ENCODE measurements at regions not wholly inside any gene's neighbourhood (a gene's known extent, or its start where the extent isn't known, plus 50 kb on each side); places are given as distances from the start of the nearest gene placed in this dataset.
"Not testable (repeated sequence)": the region's sequence is repeated elsewhere in the genome, so short reads cannot be mapped to it uniquely, and the experiment has no call there.

DNA sequence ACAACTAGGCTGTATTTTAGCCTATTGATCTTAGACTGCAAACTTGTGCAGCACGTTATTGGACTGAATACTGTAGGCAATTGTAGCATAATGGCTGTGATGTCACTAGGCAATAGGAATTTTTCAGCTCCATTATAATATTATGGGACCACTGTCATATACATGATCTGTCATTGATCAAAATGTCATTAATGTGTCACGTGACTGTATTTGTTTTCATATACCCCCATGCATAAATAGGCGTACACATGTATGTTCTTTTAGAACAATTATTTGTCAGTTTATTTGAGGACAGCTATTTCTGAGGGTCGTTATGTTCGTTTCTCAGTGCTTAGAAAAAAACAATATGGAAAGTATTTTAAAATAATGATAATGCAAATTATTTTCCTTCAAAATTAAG is 111.9 kb upstream of the CDH2 start:
- no peak for DNase-seq

DNA sequence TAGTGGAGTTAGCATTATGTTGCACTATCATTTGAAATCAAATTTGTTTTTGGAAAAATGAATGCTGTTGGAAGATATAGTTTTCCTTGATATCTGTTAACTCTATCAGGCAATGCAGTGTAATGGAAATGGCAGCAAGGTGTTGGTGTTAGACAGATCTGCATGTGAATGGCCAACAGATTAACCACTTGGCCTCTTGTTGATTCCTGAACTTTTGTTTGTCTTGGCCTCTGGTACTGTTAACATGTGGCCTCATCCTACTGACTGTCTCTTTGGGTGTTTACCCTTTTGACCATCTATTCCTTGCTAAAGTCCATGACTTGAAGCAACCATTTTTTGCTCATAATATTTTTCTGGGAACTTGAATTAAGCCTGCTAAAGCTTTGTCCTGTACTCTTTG is 110.2 kb upstream of the CDH2 start:
- DNase-seq, result peak in 1 of 3 donors; percentile 6

DNA sequence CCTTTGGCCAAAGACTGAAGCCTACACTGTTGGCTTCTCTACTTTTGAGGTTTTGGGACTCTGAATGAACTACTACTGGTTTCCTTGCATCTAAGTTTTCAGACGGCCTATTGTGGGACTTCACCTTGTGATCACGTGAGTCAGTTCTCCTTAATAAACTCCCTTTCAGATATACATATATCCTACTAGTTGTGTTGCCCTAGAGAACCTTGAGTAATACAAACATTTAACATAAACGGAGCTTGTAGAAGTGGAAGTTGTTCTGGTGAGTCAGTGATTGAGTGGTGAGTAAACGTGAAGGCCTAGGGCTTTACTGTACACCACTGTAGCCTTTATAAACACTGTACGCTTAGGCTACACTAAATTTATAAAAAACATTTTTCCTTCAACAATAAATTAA is 107.2 kb upstream of the CDH2 start:
- no peak for DNase-seq

DNA sequence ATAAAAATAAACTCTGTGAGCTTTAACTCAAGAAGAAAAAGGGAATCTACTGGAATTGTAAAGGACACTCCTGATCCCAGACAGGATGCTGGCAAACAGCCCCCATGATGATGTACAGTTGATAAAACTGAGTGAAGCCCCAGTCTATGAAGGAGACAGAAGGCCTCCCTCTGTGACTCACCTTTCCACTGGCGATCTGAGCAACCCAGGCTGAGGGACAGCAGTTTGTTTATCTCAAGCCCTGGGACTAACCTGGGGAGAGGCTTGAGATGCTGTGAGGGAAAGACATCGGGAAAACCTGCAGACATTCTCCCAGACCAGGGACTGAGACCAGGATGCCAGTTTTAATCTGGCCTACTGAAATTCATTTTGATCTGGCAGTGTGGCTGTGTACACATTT is 104.5 kb upstream of the CDH2 start:
- DNase-seq, result no peak

DNA sequence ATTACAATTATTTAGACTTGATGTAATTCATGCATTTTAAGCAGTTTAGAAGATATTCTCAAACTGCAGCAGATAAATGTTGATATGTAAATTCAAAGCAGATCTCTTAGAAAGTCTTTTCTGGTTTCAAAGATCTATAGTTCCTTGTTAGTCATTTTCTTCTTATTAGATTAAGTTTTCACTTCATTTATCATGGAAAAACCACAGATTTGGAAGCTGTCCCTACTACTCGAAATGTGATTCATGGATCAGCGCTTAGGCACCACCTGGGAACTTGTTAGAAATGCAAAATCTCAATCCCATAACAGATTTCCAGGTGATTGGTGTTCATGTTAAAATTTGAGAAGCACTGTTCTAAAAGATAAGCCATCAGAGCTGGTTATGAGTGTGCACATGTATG is 92.8 kb upstream of the CDH2 start:
- DNase-seq, result no peak

DNA sequence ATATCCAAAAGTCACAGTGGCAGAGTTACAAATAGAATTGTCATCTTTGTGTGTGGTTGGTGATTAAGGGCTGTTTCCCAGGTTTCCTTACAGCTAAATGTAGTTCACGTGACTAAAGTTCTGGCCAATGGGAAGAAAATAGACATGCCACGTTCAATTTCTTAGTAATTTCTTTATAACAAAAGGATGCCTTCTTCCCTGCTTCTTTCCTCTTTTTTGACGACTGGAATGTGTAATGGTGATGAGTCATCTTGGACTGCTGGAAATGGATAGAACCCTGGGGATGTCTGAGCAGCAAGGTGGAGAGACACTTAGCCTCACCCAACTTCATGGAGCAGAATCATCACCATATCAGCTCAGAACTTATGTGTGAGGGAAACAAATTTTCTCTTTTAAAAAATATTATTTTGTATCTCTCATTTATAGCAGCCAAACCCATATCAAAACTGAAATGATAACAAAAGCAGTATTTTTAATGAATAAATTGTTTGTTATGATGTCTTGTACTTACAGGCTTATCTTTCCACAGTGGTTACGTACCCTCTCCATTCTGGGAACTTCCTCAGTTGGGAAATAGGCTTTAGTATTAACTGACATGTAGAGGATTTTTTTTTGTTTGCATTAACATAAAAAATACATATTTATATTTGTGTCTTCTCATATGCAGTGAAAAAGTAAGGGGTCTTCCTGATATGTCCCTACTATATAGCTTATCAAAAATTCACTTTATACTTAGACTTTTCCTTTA is 91.1 kb upstream of the CDH2 start:
- DNase-seq, result no peak

DNA sequence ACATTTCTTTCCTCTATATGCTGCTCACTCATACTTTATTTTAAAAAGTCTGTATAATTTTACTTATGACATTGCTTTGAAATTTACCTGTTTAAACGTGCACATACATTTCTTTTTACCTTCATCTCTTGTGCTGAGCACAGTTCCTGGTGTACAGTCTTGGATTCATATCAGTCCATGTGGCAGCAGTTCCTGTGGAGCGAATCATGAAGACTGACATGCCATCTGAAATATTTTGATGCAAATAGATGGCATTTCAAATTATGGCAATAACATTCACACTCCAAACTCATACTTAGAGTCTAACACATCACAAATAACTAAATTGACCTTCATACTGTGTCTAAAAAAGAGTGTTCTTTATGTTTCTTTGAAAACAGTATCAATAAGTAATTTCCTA is 90.3 kb upstream of the CDH2 start:
- DNase-seq, result no peak

DNA sequence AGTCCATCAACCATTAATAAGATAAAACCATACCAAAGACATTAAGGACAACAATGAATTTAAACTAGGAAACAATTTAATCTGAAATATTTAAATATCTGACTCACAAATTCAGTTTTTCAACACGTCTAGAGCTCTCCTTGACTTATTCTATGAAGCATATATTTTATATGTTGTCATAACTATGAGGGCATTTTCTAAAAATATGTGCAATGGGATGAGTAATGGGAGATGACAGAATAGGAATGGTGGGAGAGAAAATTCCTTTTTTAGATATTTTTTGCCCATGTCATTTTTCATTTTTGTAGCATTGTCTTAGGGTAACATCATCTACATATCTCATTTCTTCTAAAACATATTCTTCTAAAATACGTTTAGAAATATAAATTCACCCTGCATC is 79.2 kb upstream of the CDH2 start:
- no peak for DNase-seq

DNA sequence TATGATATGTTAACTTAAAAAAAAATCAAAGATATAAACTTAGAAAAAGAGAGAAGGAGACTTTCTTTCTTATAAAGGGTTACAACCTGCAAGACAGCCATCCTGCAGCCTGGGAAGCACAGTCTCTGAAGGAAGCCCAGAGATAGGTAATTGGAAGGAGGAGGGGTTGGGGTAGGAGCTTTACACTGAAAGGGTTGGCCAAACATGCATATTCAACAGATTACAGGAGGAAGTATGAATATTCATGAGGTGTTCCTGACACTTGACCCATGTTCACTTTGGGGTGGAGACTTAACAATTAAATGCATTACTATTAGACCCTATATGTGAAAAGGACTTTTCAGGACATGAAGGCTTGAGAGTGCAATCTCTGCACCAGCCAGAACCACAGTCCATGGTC is 71.7 kb upstream of the CDH2 start:
- no peak for DNase-seq

DNA sequence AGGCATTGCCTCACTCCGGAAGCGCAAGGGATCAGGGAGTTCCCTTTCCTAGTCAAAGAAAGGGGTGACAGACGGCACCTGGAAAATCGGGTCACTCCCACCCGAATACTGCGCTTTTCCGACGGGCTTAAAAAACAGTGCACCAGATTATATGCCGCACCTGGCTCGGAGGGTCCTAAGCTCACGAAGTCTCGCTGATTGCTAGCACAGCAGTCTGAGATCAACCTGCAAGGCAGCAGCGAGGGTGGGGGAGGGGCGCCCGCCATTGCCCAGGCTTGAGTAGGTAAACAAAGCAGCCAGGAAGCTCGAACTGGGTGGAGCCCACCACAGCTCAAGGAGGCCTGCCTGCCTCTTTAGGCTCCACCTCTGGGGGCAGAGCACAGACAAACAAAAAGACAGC is 63.7 kb upstream of the CDH2 start:
- not testable (repeated sequence) for DNase-seq

DNA sequence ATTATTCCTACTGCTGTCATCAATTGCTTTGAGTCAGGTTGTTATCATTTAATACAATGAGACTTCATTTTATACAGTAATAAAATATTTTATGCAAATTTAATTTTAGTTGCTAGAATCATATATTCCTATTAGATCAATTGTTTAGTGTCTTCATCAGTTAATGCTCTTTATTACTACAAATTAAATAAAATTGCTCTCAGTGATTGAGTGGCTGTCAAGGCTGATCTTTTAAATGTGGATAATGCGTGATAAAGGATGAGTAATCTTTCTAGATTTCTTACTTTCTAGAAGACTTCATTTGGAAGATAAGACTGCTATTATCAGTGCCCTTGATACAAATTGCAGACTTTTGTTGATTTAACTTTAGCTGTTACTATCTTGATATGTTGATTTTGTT is 59.6 kb upstream of the CDH2 start:
- no peak for DNase-seq

Measured in suppressor macrophage treated with lipopolysaccharide for 1 hour (primary cell).